HepG2 (cell line): ENCODE measurements at regions not wholly inside any gene's neighbourhood (a gene's known extent, or its start where the extent isn't known, plus 50 kb on each side); places are given as distances from the start of the nearest gene placed in this dataset.

Source experiments
- ELK4 ChIP-seq: sonication (generic); formaldehyde crosslinking; IDR thresholded peaks from 2 replicates; pipeline ENCODE4 v1.9.0; 2021; ENCODE audit warnings: missing genetic modification reagents, borderline replicate concordance
- EP300 ChIP-seq, 3 experiments: sonication (generic) in 1 of 3; formaldehyde crosslinking in 1 of 3; IDR thresholded peaks; 2 replicates each; pipeline versions ENCODE4 v1.5.1 to v1.6.1; 2011 to 2020; ENCODE audit warnings: low read depth in 2 of 3, low read length in 2 of 3, borderline replicate concordance in 1 of 3, improper control_type of control experiment in 1 of 3, mild to moderate bottlenecking in 1 of 3, missing genetic modification reagents in 1 of 3, moderate library complexity in 1 of 3
- FOXC1 ChIP-seq: sonication (generic); formaldehyde crosslinking; IDR thresholded peaks from 2 replicates; pipeline ENCODE4 v1.8.0; 2022; ENCODE audit warnings: mild to moderate bottlenecking, missing genetic modification reagents, borderline replicate concordance
- IKZF1 ChIP-seq: fragments of 450-650 bp; IDR thresholded peaks from 2 replicates; pipeline ENCODE4 v1.7.1; 2016
- IRF2 ChIP-seq: IDR thresholded peaks from 2 replicates; pipeline ENCODE4 v1.6.1; 2018; ENCODE audit warnings: missing genetic modification reagents, missing compliant biosample characterization
- PRPF4 ChIP-seq: fragments of 200-400 bp; formaldehyde crosslinking; IDR thresholded peaks from 2 replicates; pipeline ENCODE4 v1.6.1; 2016; ENCODE audit warnings: low read length, low read depth; ENCODE audit not compliant: poor library complexity, severe bottlenecking
- SP2 ChIP-seq: sonication (generic); formaldehyde crosslinking; IDR thresholded peaks from 2 replicates; pipeline ENCODE4 v1.5.1; 2020; ENCODE audit warnings: mild to moderate bottlenecking, missing genetic modification reagents
- TAF1 ChIP-seq: sonication (generic); formaldehyde crosslinking; IDR thresholded peaks from 2 replicates; pipeline ENCODE4 v1.4.0; 2020; ENCODE audit warnings: missing genetic modification reagents
- TBL1XR1 ChIP-seq: fragments of 150-350 bp; IDR thresholded peaks from 2 replicates; pipeline ENCODE4 v1.6.1; 2014; ENCODE audit warnings: borderline replicate concordance, low read length; ENCODE audit not compliant: partially characterized antibody
- TP53 ChIP-seq: sonication (generic); formaldehyde crosslinking; conservative IDR thresholded peaks from 2 replicates; pipeline ENCODE4 v1.4.0; 2020; ENCODE audit warnings: missing genetic modification reagents
- ZBTB25 ChIP-seq: IDR thresholded peaks from 2 replicates; pipeline ENCODE4 v1.6.1; 2018; ENCODE audit warnings: missing genetic modification reagents
- ZNF354B ChIP-seq: sonication (generic); formaldehyde crosslinking; IDR thresholded peaks from 2 replicates; pipeline ENCODE4 v1.8.0; 2022; ENCODE audit warnings: mild to moderate bottlenecking, missing genetic modification reagents
- ZNF569 ChIP-seq: sonication (generic); formaldehyde crosslinking; IDR thresholded peaks from 2 replicates; pipeline ENCODE4 v1.5.0; 2020; ENCODE audit warnings: mild to moderate bottlenecking, missing genetic modification reagents, moderate library complexity, borderline replicate concordance

GRCh38 chr15:70343961-70344621, 246.4 kb upstream of the TLE3 start:
- TF ChIP-seq SP2, result no peak
- TF ChIP-seq EP300 (IDR thresholded peaks at IDR 0.05; ENCODE audit: low read depth in 2 of 2, low read length in 2 of 2), result no peak
- no peak for TF ChIP-seq EP300 (CRISPR knock-in tag; IDR thresholded peaks at IDR 0.05; ENCODE audit: borderline replicate concordance)
- TF ChIP-seq TBL1XR1, result no peak
- TF ChIP-seq FOXC1, result no peak
- TF ChIP-seq IRF2 (CRISPR knock-in tag), result no peak
- TF ChIP-seq ZNF354B, result no peak
- no peak for TF ChIP-seq PRPF4
- TF ChIP-seq TP53 (CRISPR knock-in tag), result no peak
- TF ChIP-seq TAF1 (CRISPR knock-in tag), result no peak
- TF ChIP-seq ELK4, result no peak
- TF ChIP-seq IKZF1, result no peak
- TF ChIP-seq ZNF569 (CRISPR knock-in tag), result no peak
- no peak for TF ChIP-seq ZBTB25 (CRISPR knock-in tag)
